GM18517 (cell line): ENCODE measurements at regions not wholly inside any gene's neighbourhood (a gene's known extent, or its start where the extent isn't known, plus 50 kb on each side); places are given as distances from the start of the nearest gene placed in this dataset.

Source experiments
- ATAC-seq: cut with Tn5 transposase; IDR thresholded peaks from one replicate; pipeline ENCODE4 v1.9.1; 2021; ENCODE audit warnings: mild to moderate bottlenecking, moderate library complexity; ENCODE audit not compliant: unreplicated experiment

DNA sequence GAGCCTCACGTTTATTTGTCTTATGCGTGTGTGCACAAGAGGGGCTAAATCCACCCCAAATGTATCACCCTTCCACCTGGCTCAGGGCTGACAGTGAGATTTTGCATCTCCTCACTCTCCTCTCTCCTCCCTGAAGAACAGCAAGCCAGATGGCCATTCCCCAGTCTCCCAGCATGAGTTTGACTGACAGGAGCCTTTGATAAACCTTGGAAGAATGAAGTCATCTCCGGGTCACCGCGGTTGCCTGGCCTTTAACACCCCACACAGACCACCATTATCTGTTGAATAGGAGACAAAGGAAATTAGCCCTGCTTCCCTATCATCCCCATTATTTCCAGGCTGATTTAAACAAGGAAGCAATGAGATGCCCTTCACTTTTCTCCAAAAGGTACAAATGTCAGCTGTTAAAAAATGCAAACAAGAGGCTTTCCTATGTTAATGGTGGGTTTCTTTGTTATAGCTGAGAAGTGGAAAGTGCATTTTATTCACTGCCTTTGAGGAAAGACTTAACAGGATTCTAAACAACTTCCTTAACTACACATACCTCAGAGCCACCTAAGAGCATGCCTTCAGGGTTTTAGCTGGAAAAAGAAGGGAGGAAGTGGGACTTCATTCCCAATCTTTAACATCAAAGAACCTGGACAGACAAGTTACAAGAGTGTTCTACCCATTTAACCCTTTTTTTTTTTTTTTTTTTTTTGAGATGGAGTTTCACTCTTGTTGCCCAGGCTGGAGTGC, 524.8 kb upstream of the ID4 start:
- no peak for ATAC-seq

GRCh38 chr6:19317431-19317986, 519.7 kb upstream of the ID4 start:
- no peak for ATAC-seq

DNA sequence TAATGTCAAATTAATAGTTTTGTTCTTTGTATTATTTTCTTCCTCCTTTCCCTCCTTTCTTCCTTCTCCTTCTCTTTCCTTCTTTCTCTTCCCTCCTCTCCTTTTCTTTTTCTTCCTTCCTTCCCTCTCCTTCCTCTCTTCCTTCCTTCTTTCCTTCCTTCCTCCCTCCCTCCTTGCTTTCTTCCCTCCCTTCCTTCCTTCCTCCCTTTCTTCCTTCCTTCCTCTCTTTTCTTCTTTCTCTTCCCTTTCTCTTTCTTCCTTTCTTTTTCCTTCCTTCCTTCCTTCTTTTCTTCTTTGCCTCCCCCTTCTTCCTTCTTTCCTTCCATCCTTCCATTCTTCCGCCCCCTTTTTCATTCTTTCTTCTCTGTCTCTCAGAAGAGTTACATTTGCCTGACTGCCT, 518.2 kb upstream of the ID4 start:
- no peak for ATAC-seq

- no peak for ATAC-seq
These were observed 517.0 kb upstream of the ID4 start for GRCh38 chr6:19320111-19320581.

- no peak for ATAC-seq
These were observed 514.3 kb upstream of the ID4 start for GRCh38 chr6:19322691-19323485.

DNA sequence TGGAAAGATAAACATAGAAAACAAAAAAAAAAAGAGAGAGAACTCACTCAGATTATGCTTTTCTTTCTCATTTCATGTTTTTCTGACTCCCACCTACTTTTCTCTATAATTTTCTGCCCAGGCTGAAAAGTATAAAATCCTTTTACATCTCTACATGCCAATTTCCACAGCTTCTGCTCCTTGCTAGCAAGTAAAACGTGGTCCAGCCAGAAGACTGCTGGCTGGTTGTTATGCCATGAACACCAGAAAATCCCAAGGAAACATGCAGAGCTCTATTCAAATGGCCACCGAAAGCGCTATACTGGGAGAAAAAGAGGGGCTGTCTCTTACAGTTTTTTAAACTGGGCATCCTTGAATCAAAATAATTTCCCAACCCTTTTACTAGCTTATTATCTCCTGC, 512.8 kb upstream of the ID4 start:
- no peak for ATAC-seq

GRCh38 chr6:19325335-19325789, 511.8 kb upstream of the ID4 start:
- ATAC-seq, result no peak

DNA sequence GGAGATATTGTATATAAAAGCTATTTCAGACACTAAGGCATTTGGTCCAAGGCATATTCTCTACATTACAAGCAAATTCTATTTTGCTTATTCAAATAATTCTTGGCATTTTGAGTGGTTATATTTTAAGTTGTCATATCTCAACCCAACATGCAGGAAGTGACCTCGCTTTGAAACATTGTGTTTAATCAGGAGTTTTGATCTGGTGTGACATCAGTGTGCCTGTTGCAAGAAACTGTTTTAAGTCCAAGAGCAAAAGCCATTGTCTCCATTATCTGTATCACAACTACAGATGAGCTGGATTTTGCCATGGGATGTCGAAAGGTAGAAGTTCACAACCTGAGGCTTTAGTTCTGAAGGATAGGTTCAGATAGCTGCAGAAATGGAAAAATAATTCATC, 509.9 kb upstream of the ID4 start:
- ATAC-seq, result no peak

DNA sequence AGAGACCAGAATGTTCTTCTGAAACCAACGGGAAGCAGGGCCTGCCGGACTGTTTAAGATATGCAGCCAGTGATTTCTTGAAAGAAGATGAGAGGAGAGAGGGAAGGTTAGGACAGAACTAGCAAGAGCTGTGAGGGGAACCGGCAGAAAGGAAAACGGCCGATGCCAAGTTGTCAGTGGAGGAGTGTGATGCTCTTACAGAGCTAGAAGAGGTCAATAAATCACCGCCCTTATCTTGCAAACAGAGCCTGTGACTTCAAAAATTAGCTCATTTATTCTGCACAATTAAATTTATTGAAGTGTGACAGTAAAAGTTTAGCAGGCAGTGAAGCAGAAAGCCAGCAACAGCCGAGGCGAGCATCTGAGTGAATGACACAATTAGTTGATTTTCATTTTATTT, 509.5 kb upstream of the ID4 start:
- ATAC-seq, result no peak

GRCh38 chr6:19329078-19329477, 508.1 kb upstream of the ID4 start:
- ATAC-seq, result no peak

DNA sequence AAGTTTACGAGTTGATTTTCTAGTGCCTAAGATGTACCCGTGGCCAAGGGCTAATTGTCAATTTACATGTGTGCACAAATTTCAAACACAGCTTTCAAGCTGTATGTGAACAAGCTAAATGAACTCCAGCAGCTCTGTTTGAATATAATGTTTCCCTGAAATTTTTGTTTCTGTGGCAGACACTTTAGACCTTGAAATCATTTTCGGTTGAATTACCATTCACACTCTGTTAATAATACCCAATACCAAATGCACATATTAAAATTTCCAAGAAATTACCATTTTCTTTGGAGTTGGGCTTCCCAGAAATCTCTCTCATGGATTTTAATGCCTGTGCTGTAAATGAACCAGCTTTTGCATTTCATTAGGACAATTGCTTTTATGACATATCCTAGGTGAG, 506.1 kb upstream of the ID4 start:
- ATAC-seq, result no peak

- no peak for ATAC-seq
These were observed 504.2 kb upstream of the ID4 start for GRCh38 chr6:19332806-19333460.

- no peak for ATAC-seq
These were observed 503.2 kb upstream of the ID4 start for GRCh38 chr6:19333936-19334335.

DNA sequence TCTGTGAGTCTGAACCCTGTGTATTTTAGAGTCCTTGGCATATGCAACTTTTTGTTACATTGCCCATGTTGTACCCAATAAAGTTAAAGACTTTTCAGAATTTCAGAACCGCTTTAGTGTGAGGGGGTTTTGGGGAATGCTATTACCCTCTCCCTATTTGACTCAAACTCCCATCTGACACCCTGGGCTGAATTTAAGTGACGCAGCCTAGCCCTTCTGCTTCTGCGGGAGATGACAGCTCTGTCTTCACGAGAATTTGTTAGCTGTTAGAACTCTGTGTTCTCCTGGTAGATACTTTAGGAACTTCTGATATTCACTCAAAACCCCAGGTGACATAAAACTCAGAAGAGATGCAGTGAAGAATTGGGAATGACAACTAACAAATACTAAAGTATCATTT, 500.6 kb upstream of the ID4 start:
- ATAC-seq, result no peak

- ATAC-seq, result no peak
These were observed 500.1 kb upstream of the ID4 start for GRCh38 chr6:19337101-19337500.

- no peak for ATAC-seq
These were observed 494.6 kb upstream of the ID4 start for GRCh38 chr6:19342616-19343015.

- no peak for ATAC-seq
These were observed 487.7 kb upstream of the ID4 start for GRCh38 chr6:19349429-19349828.

DNA sequence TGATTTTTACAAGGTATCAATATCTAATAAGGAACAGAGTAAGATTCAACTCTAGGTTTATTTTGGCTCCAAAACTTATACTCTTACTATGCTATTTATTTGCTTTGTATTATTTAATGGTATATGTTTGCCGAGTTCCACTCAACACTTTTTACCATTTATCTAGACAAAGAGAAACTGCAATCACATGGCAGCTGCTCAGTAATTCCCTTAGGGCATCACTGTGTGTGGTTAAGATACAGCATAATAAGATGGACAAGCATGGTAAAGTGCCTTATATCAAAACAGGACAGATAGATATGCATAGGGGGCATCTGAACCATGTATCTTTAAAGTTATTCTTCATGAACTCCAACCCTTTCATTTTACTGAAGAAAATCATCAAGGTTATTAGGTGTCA, 483.0 kb upstream of the ID4 start:
- no peak for ATAC-seq

DNA sequence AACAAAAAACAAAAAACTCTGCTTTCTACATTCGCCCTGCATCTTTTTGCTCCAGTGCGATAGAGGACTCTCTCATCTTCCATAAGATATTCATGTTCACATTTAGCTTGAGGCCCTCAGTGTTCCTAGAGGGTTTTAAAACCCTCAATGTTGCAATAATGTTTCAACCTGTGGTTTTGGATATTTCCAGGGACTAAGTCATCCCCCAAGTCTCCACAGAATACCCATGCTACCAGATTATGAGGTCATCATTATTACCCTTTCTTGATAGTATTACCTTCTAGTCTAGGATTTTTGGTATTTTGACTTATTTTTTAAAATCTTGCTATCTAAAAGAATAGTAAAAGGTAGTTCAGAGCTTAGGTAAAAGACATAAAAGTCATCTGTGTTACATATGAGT, 480.5 kb upstream of the ID4 start:
- ATAC-seq, result no peak

DNA sequence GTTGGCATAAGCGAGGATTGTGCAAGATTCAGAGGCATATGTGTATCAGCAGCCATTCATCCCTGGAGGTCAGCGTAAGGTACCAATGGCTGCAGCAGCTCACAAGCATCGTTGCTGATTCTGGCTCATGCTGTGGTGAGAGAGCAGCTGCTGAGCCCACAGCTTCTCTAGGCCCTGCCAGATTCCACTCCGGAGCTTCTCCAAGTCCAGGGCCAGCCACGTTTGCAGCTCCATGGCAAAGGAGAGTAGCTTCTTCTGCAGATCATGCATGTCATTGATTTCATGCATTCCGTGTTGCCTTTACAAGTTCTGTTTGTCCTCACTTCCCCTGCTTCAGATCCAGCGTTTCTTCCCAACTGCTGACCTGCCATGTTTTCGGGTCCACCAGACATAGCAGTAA, 474.8 kb upstream of the ID4 start:
- ATAC-seq, result no peak

DNA sequence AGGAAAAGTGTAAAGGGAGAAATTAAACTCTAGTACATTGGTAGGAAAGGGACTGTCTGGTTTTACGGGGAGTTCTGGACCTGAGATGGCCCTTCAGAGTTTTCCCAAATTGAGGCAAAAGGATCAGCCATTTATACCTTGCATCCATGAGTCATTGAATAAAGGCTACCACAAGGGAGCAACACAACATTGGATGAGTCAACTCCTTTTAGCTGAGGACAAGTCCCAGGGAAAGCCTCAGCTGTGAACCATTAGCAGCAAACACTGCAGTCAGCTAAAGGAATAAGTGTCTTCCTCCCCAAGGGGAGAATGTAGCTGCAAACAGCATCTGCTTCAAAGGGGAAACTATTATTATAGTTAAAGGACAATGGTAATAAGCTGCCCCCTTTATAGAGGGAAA, 468.7 kb upstream of the ID4 start:
- no peak for ATAC-seq
